Astrocyte (in vitro differentiated cells and primary cell): ENCODE measurements at regions not wholly inside any gene's neighbourhood (a gene's known extent, or its start where the extent isn't known, plus 50 kb on each side); places are given as distances from the start of the nearest gene placed in this dataset.

Experiments used
- DNase-seq: peaks from one replicate; pipeline ENCODE4 v3.0.0-alpha.2; 2010; ENCODE audit warnings: low read depth
- FAIRE-seq: peaks from 2 replicates; lab custom pipeline; 2011; peaks lifted over from hg19 to GRCh38; lab: Jason Lieb, UNC
- H2AFZ ChIP-seq: 2 replicates; pipeline ENCODE4 v1.6.0; 2012; ENCODE audit warnings: low read depth, low read length, inconsistent platforms
- H3K27ac ChIP-seq: 2 replicates; pipeline ENCODE4 v1.5.1; 2011; ENCODE audit warnings: low read depth, low read length, inconsistent platforms
- H3K27me3 ChIP-seq: 2 replicates; pipeline ENCODE4 v1.6.0; 2011; ENCODE audit warnings: low read length, inconsistent platforms; ENCODE audit not compliant: insufficient read depth
- H3K36me3 ChIP-seq: 2 replicates; pipeline ENCODE4 v1.5.1; 2011; ENCODE audit warnings: low read length, inconsistent platforms; ENCODE audit not compliant: insufficient read depth
- H3K4me1 ChIP-seq: 2 replicates; pipeline ENCODE4 v1.5.1; 2011; ENCODE audit warnings: low read length, inconsistent platforms; ENCODE audit not compliant: insufficient read depth
- H3K4me2 ChIP-seq: 2 replicates; pipeline ENCODE4 v1.6.0; 2012; ENCODE audit warnings: low read length, inconsistent platforms
- H3K4me3 ChIP-seq: 2 replicates; pipeline ENCODE4 v1.5.1; 2011; ENCODE audit warnings: low read depth, mild to moderate bottlenecking, low read length, inconsistent platforms; ENCODE audit not compliant: insufficient read depth
- H3K79me2 ChIP-seq: 2 replicates; pipeline ENCODE4 v1.6.0; 2012; ENCODE audit warnings: mild to moderate bottlenecking, low read length, inconsistent platforms; ENCODE audit not compliant: insufficient read depth
- H3K9ac ChIP-seq: 2 replicates; pipeline ENCODE4 v1.6.0; 2012; ENCODE audit warnings: mild to moderate bottlenecking, low read length, inconsistent platforms
- H3K9me3 ChIP-seq: 2 replicates; pipeline ENCODE4 v1.5.1; 2012; ENCODE audit warnings: low read depth, mild to moderate bottlenecking, low read length, inconsistent platforms; ENCODE audit not compliant: insufficient read depth
- H4K20me1 ChIP-seq: 2 replicates; pipeline ENCODE4 v1.6.0; 2012; ENCODE audit warnings: low read length, inconsistent platforms; ENCODE audit not compliant: insufficient read depth
- H3K27ac Mint-ChIP-seq: one replicate; pipeline ENCODE4 v1.8.0; 2021; ENCODE audit warnings: mild to moderate bottlenecking, mixed read lengths; ENCODE audit not compliant: unreplicated experiment
- H3K27me3 Mint-ChIP-seq: one replicate; pipeline ENCODE4 v1.8.0; 2021; ENCODE audit warnings: low read depth, mixed read lengths; ENCODE audit not compliant: unreplicated experiment
- H3K36me3 Mint-ChIP-seq: one replicate; pipeline ENCODE4 v1.8.0; 2021; ENCODE audit warnings: low read depth, mixed read lengths; ENCODE audit not compliant: unreplicated experiment
- H3K4me1 Mint-ChIP-seq: one replicate; pipeline ENCODE4 v1.8.0; 2021; ENCODE audit warnings: low read depth, mixed read lengths; ENCODE audit not compliant: unreplicated experiment
- H3K4me3 Mint-ChIP-seq: one replicate; pipeline ENCODE4 v1.8.0; 2021; ENCODE audit warnings: mild to moderate bottlenecking, moderate library complexity, mixed read lengths; ENCODE audit not compliant: unreplicated experiment
- H3K9me3 Mint-ChIP-seq: one replicate; pipeline ENCODE4 v1.8.0; 2021; ENCODE audit warnings: mild to moderate bottlenecking, mixed read lengths; ENCODE audit not compliant: unreplicated experiment
- EZH2 ChIP-seq: IDR thresholded peaks from 2 replicates; pipeline ENCODE4 v1.6.1; 2012; ENCODE audit warnings: mild to moderate bottlenecking, low read length, inconsistent platforms; ENCODE audit not compliant: insufficient read depth
- TF ChIP-seq, protein P1 (sequence below): IDR thresholded peaks from 2 replicates; pipeline ENCODE4 v1.5.1; 2011; ENCODE audit warnings: low read depth, mild to moderate bottlenecking, inconsistent platforms, low read length, moderate library complexity; ENCODE audit not compliant: insufficient read depth

DNA sequence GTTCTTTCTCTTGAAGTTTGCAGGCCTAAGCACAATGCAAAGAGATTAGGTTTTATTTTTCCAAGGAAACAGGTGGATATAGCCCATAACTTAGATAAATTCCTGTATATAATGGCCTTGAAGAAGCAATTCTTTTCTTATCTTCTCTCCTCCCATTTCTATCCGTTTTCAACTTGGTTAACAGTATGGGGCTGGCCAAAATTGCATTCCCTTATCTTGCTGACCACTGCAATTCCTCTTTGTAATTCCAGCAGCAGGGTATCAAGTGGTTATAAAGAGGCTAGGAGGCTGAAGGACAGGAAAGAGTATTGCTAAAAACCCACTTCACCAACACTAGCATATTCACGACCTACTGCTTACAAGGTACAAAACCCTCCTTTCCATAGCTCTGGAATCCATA is 643.5 kb upstream of the ID4 start:
- Mint-ChIP-seq H3K36me3 (no peaks in the 10 kb centered on the region), H3K9me3 (peaks cover 2% of the 10 kb centered on the region), H3K27me3 (no peaks in the 10 kb centered on the region), H3K4me3 (no peak overlapping the region), H3K27ac (no peak overlapping the region), H3K4me1 (no peaks in the 10 kb centered on the region)
- H2AFZ ChIP-seq, result no peak overlapping the region
- H3K27me3 ChIP-seq, result no peaks in the 10 kb centered on the region
- H3K79me2 ChIP-seq, result no peaks in the 10 kb centered on the region
- no peak overlapping the region for H3K4me2 ChIP-seq
- no peak for TF ChIP-seq EZH2
- TF ChIP-seq, protein P1, sequence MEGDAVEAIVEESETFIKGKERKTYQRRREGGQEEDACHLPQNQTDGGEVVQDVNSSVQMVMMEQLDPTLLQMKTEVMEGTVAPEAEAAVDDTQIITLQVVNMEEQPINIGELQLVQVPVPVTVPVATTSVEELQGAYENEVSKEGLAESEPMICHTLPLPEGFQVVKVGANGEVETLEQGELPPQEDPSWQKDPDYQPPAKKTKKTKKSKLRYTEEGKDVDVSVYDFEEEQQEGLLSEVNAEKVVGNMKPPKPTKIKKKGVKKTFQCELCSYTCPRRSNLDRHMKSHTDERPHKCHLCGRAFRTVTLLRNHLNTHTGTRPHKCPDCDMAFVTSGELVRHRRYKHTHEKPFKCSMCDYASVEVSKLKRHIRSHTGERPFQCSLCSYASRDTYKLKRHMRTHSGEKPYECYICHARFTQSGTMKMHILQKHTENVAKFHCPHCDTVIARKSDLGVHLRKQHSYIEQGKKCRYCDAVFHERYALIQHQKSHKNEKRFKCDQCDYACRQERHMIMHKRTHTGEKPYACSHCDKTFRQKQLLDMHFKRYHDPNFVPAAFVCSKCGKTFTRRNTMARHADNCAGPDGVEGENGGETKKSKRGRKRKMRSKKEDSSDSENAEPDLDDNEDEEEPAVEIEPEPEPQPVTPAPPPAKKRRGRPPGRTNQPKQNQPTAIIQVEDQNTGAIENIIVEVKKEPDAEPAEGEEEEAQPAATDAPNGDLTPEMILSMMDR, result no peak
- FAIRE-seq (no peak), DNase-seq (no peak)
- no peak overlapping the region for H3K9ac ChIP-seq
- no peaks in the 10 kb centered on the region for H3K4me1 ChIP-seq
- no peaks in the 10 kb centered on the region for H4K20me1 ChIP-seq
- no peak overlapping the region for H3K4me3 ChIP-seq
- no peaks in the 10 kb centered on the region for H3K36me3 ChIP-seq
- no peak overlapping the region for H3K27ac ChIP-seq
- H3K9me3 ChIP-seq, result no peaks in the 10 kb centered on the region

DNA sequence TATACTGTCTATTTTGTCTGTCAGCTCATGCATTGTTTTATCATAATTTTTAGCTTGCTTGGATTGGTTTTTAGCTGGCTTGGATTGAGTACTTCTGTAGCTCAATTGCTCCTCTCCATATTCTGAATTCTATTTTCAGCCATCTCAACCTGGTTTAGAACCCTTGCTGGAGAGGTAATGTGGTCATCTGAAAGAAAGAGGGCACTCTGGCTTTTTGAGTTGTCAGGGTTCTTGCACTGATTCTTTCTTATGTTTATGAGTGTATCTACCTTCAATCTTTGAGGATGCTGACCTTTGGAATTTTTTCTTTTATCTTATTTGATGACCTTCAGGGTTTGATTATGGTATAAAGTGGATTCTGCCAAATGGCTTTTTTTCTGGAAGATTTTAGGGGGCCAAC is 632.7 kb upstream of the ID4 start:
- Histone ChIP-seq H4K20me1 (no peaks in the 10 kb centered on the region), H3K4me3 (no peak overlapping the region), H3K27me3 (no peaks in the 10 kb centered on the region), H3K4me1 (no peaks in the 10 kb centered on the region), H3K9me3 (no peaks in the 10 kb centered on the region), H2AFZ (no peak overlapping the region), H3K36me3 (no peaks in the 10 kb centered on the region), H3K4me2 (no peak overlapping the region), H3K9ac (no peak overlapping the region), H3K27ac (no peak overlapping the region), H3K79me2 (no peaks in the 10 kb centered on the region)
- Mint-ChIP-seq H3K27me3 (no peaks in the 10 kb centered on the region), H3K9me3 (peaks cover 3% of the 10 kb centered on the region), H3K4me3 (no peak overlapping the region), H3K4me1 (no peaks in the 10 kb centered on the region), H3K36me3 (no peaks in the 10 kb centered on the region), H3K27ac (no peak overlapping the region)
- FAIRE-seq (no peak), DNase-seq (no peak)
- TF ChIP-seq, protein P1, result no peak
- no peak for TF ChIP-seq EZH2

DNA sequence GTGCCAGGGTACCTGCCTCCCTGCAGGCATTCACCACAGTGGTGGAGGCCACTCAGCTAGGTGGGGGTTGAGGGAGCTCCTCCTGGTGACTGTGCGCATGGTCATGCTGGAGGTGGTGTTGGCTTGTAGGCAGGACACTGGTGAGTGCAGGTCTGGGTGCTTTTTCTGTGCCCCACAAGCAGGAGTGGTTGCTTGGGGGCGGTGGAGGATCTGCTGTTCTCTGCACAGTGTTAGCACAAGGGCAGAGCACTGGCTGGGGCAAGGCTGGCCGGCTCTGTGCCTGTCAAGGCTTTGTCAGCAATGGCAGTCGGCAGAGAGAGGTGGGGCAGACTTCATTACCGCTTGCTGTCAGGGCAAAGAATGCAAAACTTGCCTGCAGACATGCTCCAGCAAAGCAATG is 632.1 kb upstream of the ID4 start:
- Histone ChIP-seq H3K9ac (no peak overlapping the region), H3K27ac (no peak overlapping the region), H3K4me3 (no peak overlapping the region), H3K4me2 (no peak overlapping the region), H3K9me3 (no peaks in the 10 kb centered on the region), H3K27me3 (no peaks in the 10 kb centered on the region), H4K20me1 (no peaks in the 10 kb centered on the region), H3K36me3 (no peaks in the 10 kb centered on the region), H3K79me2 (no peaks in the 10 kb centered on the region), H2AFZ (no peak overlapping the region), H3K4me1 (no peaks in the 10 kb centered on the region)
- Mint-ChIP-seq H3K36me3 (no peaks in the 10 kb centered on the region), H3K27ac (no peak overlapping the region), H3K4me3 (no peak overlapping the region), H3K4me1 (no peaks in the 10 kb centered on the region), H3K9me3 (peaks cover 1% of the 10 kb centered on the region), H3K27me3 (no peaks in the 10 kb centered on the region)
- FAIRE-seq, result no peak
- no peak for DNase-seq
- TF ChIP-seq, protein P1, result no peak
- no peak for TF ChIP-seq EZH2
